ENCODE measurements at regions not wholly inside any gene's neighbourhood (a gene's known extent, or its start where the extent isn't known, plus 50 kb on each side); places are given as distances from the start of the nearest gene placed in this dataset.

DNA sequence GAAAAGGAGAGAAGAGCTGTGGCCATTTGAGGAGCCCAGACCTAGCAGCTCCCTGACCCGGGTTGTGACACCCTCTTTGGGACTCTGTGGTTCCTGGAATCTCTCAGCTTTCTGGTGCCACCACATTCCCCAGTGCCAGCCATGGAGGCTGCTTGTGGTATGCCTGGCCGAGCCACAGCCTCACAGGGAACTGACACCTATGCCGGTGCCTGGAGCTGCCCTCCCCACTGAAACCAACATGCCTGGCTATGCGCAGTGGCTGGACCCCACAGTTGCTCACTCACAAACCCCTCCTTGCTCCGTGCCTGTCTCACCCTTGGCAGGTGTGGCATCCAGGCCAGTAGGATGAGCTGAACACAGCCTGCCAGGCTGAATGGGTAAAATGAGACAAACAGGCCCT lies 749.4 kb downstream of the ARAP2 start:
- no peak for TF ChIP-seq GATA3 (IDR thresholded peaks at IDR 0.05; ENCODE audit: low read depth, low read length)
- no peak for TF ChIP-seq GATA2 (IDR thresholded peaks at IDR 0.05; ENCODE audit: low read depth, low read length)

Data from SH-SY5Y (cell line).